Astrocyte of the cerebellum (primary cell): ENCODE measurements at regions not wholly inside any gene's neighbourhood (a gene's known extent, or its start where the extent isn't known, plus 50 kb on each side); places are given as distances from the start of the nearest gene placed in this dataset.

Experiments used
- DNase-seq: peaks from one replicate; pipeline ENCODE4 v3.0.0-alpha.2; 2011; ENCODE audit warnings: low read depth
- H3K4me3 ChIP-seq: 2 replicates; pipeline ENCODE4 v1.5.1; 2011; ENCODE audit warnings: mild to moderate bottlenecking, low read depth, low read length, moderate library complexity
- CTCF ChIP-seq: IDR thresholded peaks from 2 replicates; pipeline ENCODE4 v1.5.1; 2012; ENCODE audit warnings: low read length, low read depth, moderate library complexity, mild to moderate bottlenecking; ENCODE audit errors: missing control alignments
- in situ Hi-C: cut with HindIII; loops from 2 replicates; pipeline ENCODE4 v1.10.0; 2017; ENCODE audit warnings: low sequenced_read_pairs

- no peak for DNase-seq
- TF ChIP-seq CTCF, result no peak
These were observed 75.8 kb upstream of the TSHZ3 start for GRCh38 chr19:31424861-31425620.

DNA sequence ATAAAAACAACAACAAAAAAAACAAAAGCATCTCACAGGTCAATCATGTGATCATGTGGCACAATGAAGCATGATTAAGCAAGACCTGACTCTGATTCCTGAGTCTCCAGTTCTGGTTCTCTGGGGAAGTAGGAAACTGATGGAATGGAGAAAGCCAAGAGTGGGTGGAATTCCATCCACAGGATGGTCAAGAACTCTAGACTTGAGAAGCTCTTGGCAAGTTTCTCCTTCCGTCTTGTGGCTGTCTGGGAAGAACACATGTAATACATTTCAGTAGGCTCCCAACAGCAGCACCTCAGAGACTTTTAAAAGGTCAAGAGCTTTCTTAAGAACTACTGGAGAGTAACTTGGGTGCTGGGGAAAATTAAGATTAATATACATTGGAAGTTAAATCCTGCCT, 78.6 kb upstream of the TSHZ3 start:
- H3K4me3 ChIP-seq, result no peak overlapping the region
- in situ Hi-C loops, result no loop called here
- no peak for DNase-seq
- TF ChIP-seq CTCF, result no peak

More at GRCh38 chr19:31424861-31425620, 75.8 kb upstream of the TSHZ3 start:
- no peak overlapping the region for H3K4me3 ChIP-seq
- in situ Hi-C loops, result no loop called here

GRCh38 chr19:31430381-31430780, 81.1 kb upstream of the TSHZ3 start:
- no peak for DNase-seq
- TF ChIP-seq CTCF, result no peak
- in situ Hi-C loops, result no loop called here
- no peak overlapping the region for H3K4me3 ChIP-seq

DNA sequence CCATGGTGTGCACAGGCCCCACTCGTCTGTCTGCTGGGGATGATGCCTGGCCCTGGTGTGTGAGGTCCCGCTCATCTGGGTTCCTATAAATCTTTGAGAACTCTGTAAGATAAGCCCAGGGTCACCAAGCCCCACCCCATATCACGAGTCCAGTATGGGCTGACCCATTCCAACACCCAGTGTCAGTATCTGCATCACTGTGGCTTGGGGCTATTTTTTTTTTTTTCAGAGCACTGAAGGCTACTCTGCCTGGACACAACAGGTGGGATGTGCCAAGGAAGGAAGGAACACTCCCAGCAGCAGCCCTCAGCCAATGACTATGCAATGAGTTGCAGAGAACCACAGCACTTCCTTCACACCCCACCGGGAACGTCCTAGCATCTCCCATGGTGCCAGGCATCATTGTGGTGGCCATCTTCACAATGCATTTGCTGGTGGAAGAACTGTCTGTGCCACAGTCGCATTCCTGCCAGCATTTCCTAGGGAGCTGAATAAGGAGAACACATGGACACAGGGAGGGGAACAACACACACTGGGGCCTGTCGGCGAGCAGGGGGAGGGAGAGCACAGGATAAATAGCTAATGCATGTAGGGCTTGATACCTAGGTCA, 83.1 kb upstream of the TSHZ3 start:
- DNase-seq, result no peak
- no peak for TF ChIP-seq CTCF
- no peak overlapping the region for H3K4me3 ChIP-seq
- in situ Hi-C loops, result no loop called here

- in situ Hi-C loops, result no loop called here
- no peak for TF ChIP-seq CTCF
- no peak overlapping the region for H3K4me3 ChIP-seq
- DNase-seq, result no peak
These were observed 87.0 kb upstream of the TSHZ3 start for GRCh38 chr19:31436121-31436776.

DNA sequence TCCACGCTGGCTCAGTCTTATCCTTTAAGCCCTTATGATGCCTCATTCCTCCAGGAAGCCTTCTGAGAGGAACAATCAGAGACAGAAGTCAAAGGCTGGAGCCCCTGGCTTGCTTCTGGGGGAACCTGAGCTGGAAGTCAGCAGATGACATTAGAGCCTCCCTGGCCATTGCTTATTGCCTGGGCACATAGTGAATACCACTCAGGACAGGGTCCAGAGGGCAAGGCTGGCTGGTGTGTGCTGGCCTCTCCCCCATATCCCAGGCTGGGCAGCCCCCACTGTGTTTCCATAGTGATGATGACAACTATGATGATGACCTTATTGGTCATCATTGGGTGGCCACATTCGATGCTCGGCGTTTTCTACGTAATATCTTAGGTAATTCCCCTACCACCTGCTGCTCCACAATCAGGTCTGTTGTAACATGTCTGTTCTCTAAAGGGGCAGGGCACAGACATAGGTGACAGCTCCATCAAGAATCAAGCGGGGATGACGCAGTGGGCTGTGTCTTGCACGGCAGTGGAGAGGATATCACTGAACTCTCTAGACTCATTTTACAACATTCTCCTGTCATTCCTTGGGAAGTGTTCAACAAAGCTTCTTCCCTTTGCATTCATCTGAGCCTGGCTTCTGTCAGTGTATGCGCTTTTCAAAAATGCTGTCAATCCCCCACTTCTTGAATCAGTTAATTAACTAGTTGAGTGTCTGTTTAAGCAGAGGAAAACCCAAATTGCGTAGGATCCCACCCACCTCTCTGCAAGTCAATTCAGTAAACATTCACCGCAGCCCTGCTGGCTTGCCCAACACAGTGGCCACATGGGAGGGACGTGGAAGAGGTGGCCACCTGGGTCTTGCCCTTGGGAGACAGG, 89.4 kb upstream of the TSHZ3 start:
- in situ Hi-C loops, result no loop called here
- TF ChIP-seq CTCF, result no peak
- no peak overlapping the region for H3K4me3 ChIP-seq
- no peak for DNase-seq
